Fibroblast of skin of abdomen (primary cell): ENCODE measurements at regions not wholly inside any gene's neighbourhood (a gene's known extent, or its start where the extent isn't known, plus 50 kb on each side); places are given as distances from the start of the nearest gene placed in this dataset.

ENCODE experiments used
- DNase-seq: peaks from one replicate; pipeline ENCODE4 v3.0.0-alpha.2; 2013

GRCh38 chr9:134214386-134214765 lies 50.0 kb upstream of the RNU6ATAC start:
- no peak for DNase-seq

GRCh38 chr9:134214766-134215419 lies 50.5 kb upstream of the RNU6ATAC start:
- peak; percentile 28 for DNase-seq

- DNase-seq, result peak; percentile 13
These were observed 51.0 kb upstream of the RNU6ATAC start for GRCh38 chr9:134215420-134215698.

- DNase-seq, result peak; percentile 50
These were observed 51.5 kb upstream of the RNU6ATAC start for GRCh38 chr9:134215699-134216448.

- DNase-seq, result no peak
These were observed 52.1 kb upstream of the RNU6ATAC start for GRCh38 chr9:134216449-134216951.

- no peak for DNase-seq
These were observed 52.6 kb upstream of the RNU6ATAC start for GRCh38 chr9:134216961-134217360.

- DNase-seq, result no peak
These were observed 53.3 kb upstream of the RNU6ATAC start for GRCh38 chr9:134217431-134218210.

- DNase-seq, result no peak
These were observed 53.9 kb upstream of the RNU6ATAC start for GRCh38 chr9:134218230-134218629.

- no peak for DNase-seq
These were observed 55.3 kb upstream of the RNU6ATAC start for GRCh38 chr9:134219646-134220060.

GRCh38 chr9:134220311-134220710 lies 55.9 kb upstream of the RNU6ATAC start:
- no peak for DNase-seq

GRCh38 chr9:134221273-134222017 lies 57.1 kb upstream of the RNU6ATAC start:
- DNase-seq, result no peak

- DNase-seq, result no peak
These were observed 57.7 kb upstream of the RNU6ATAC start for GRCh38 chr9:134222018-134222573.

GRCh38 chr9:134223091-134223490 lies 58.7 kb upstream of the RNU6ATAC start:
- DNase-seq, result no peak

- no peak for DNase-seq
These were observed 59.3 kb upstream of the RNU6ATAC start for GRCh38 chr9:134223591-134224122.

- no peak for DNase-seq
These were observed 59.8 kb upstream of the RNU6ATAC start for GRCh38 chr9:134224127-134224526.

GRCh38 chr9:134224567-134225093 lies 60.3 kb upstream of the RNU6ATAC start:
- no peak for DNase-seq

GRCh38 chr9:134225186-134225585 lies 60.8 kb upstream of the RNU6ATAC start:
- DNase-seq, result no peak

- DNase-seq, result no peak
These were observed 61.5 kb upstream of the RNU6ATAC start for GRCh38 chr9:134225816-134226215.

GRCh38 chr9:134226221-134226930 lies 62.0 kb upstream of the RNU6ATAC start:
- DNase-seq, result peak; percentile 38

- no peak for DNase-seq
These were observed 63.4 kb upstream of the RNU6ATAC start for GRCh38 chr9:134227451-134228411.
